ENCODE measurements at regions not wholly inside any gene's neighbourhood (a gene's known extent, or its start where the extent isn't known, plus 50 kb on each side); places are given as distances from the start of the nearest gene placed in this dataset.

GRCh38 chr14:71711125-71711524 lies 221.1 kb upstream of the RGS6 start:
- TF ChIP-seq CTCF (IDR thresholded peaks at IDR 0.05) (no peak), POLR2A (IDR thresholded peaks at IDR 0.05; ENCODE audit: low read depth) (no peak), POLR2AphosphoS5 (IDR thresholded peaks at IDR 0.05) (no peak)

Data from esophagus muscularis mucosa (tissue), 3 donors.